ENCODE measurements at regions not wholly inside any gene's neighbourhood (a gene's known extent, or its start where the extent isn't known, plus 50 kb on each side); places are given as distances from the start of the nearest gene placed in this dataset.

- H3K27me3 ChIP-seq (replicated peaks; ENCODE audit: control insufficient read depth, insufficient read depth, low read length): no peaks in the 10 kb centered on the region
- TF ChIP-seq, protein P1, sequence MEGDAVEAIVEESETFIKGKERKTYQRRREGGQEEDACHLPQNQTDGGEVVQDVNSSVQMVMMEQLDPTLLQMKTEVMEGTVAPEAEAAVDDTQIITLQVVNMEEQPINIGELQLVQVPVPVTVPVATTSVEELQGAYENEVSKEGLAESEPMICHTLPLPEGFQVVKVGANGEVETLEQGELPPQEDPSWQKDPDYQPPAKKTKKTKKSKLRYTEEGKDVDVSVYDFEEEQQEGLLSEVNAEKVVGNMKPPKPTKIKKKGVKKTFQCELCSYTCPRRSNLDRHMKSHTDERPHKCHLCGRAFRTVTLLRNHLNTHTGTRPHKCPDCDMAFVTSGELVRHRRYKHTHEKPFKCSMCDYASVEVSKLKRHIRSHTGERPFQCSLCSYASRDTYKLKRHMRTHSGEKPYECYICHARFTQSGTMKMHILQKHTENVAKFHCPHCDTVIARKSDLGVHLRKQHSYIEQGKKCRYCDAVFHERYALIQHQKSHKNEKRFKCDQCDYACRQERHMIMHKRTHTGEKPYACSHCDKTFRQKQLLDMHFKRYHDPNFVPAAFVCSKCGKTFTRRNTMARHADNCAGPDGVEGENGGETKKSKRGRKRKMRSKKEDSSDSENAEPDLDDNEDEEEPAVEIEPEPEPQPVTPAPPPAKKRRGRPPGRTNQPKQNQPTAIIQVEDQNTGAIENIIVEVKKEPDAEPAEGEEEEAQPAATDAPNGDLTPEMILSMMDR (IDR thresholded peaks at IDR 0.05; ENCODE audit: insufficient read depth, low read length, poor library complexity, severe bottlenecking): no peak
- H3K36me3 ChIP-seq (ENCODE audit: control insufficient read depth, insufficient read depth, low read length): no peaks in the 10 kb centered on the region
- no peak for DNase-seq (ENCODE audit: extremely low read depth, insufficient read length)
- H3K4me3 ChIP-seq (replicated peaks; ENCODE audit: low read depth, low read length): no peak overlapping the region
Observed at GRCh38 chr13:106049171-106049570, 486.3 kb downstream of the EFNB2 start.

DNA sequence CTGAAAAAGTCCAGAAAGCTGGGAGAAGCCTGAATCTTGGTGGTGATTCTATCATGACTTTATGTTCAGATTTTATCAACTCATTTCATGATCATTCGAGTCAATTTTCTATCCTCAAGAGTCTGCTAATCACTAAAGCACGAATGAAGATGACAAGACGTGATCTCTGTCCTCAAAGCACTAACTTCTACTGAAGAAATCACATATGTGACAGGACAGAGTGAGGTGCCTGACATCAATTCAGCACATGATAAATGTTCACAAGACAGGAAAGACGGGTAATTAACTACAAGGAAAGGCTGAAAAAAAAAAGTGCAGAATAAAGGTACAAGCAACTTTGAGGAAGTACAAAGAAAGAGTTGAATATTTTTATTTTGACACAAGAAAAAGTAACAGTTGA is 487.1 kb downstream of the EFNB2 start:
- Histone ChIP-seq H3K4me3 (replicated peaks; ENCODE audit: low read depth, low read length) (no peak overlapping the region), H3K36me3 (ENCODE audit: control insufficient read depth, insufficient read depth, low read length) (no peaks in the 10 kb centered on the region), H3K27me3 (replicated peaks; ENCODE audit: control insufficient read depth, insufficient read depth, low read length) (no peaks in the 10 kb centered on the region)
- TF ChIP-seq, protein P1 (IDR thresholded peaks at IDR 0.05; ENCODE audit: insufficient read depth, low read length, poor library complexity, severe bottlenecking): no peak
- DNase-seq (ENCODE audit: extremely low read depth, insufficient read length): no peak

GRCh38 chr13:106047859-106048258 is 487.6 kb downstream of the EFNB2 start:
- DNase-seq (ENCODE audit: extremely low read depth, insufficient read length): no peak
- Histone ChIP-seq H3K36me3 (ENCODE audit: control insufficient read depth, insufficient read depth, low read length) (no peaks in the 10 kb centered on the region), H3K27me3 (replicated peaks; ENCODE audit: control insufficient read depth, insufficient read depth, low read length) (no peaks in the 10 kb centered on the region), H3K4me3 (replicated peaks; ENCODE audit: low read depth, low read length) (no peak overlapping the region)
- TF ChIP-seq, protein P1 (IDR thresholded peaks at IDR 0.05; ENCODE audit: insufficient read depth, low read length, poor library complexity, severe bottlenecking): no peak

- TF ChIP-seq, protein P1 (IDR thresholded peaks at IDR 0.05; ENCODE audit: insufficient read depth, low read length, poor library complexity, severe bottlenecking): no peak
- Histone ChIP-seq H3K36me3 (ENCODE audit: control insufficient read depth, insufficient read depth, low read length) (no peaks in the 10 kb centered on the region), H3K27me3 (replicated peaks; ENCODE audit: control insufficient read depth, insufficient read depth, low read length) (no peaks in the 10 kb centered on the region), H3K4me3 (replicated peaks; ENCODE audit: low read depth, low read length) (no peak overlapping the region)
- no peak for DNase-seq (ENCODE audit: extremely low read depth, insufficient read length)
Observed at GRCh38 chr13:106042996-106043581, 492.4 kb downstream of the EFNB2 start.

- H3K27me3 ChIP-seq (replicated peaks; ENCODE audit: control insufficient read depth, insufficient read depth, low read length): no peaks in the 10 kb centered on the region
- TF ChIP-seq, protein P1 (IDR thresholded peaks at IDR 0.05; ENCODE audit: insufficient read depth, low read length, poor library complexity, severe bottlenecking): no peak
- no peak for DNase-seq (ENCODE audit: extremely low read depth, insufficient read length)
- H3K4me3 ChIP-seq (replicated peaks; ENCODE audit: low read depth, low read length): no peak overlapping the region
- H3K36me3 ChIP-seq (ENCODE audit: control insufficient read depth, insufficient read depth, low read length): no peaks in the 10 kb centered on the region
Observed at GRCh38 chr13:106041445-106041844, 494.0 kb downstream of the EFNB2 start.

DNA sequence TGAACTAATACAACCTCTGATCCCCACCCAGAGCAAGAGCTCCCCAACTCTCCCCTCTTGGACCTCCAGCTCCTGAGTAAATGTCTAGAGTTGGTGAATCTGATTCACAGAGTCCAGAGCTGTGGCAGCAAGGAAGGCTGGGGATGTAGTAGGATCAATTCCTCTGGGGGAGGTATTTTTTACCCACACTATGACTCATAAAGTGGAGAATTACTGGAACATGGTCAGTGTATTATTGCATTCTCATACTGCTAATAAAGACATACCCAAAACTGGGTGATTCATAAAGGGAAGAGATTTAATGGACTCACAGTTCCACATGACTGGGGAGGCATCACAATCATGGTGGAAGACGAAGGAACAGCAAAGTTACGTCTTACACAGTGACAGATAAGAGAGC is 496.7 kb downstream of the EFNB2 start:
- Histone ChIP-seq H3K27me3 (replicated peaks; ENCODE audit: control insufficient read depth, insufficient read depth, low read length) (no peaks in the 10 kb centered on the region), H3K4me3 (replicated peaks; ENCODE audit: low read depth, low read length) (no peak overlapping the region), H3K36me3 (ENCODE audit: control insufficient read depth, insufficient read depth, low read length) (no peaks in the 10 kb centered on the region)
- TF ChIP-seq, protein P1 (IDR thresholded peaks at IDR 0.05; ENCODE audit: insufficient read depth, low read length, poor library complexity, severe bottlenecking): no peak
- no peak for DNase-seq (ENCODE audit: extremely low read depth, insufficient read length)
